BLaER1 (cell line): ENCODE measurements at regions not wholly inside any gene's neighbourhood (a gene's known extent, or its start where the extent isn't known, plus 50 kb on each side); places are given as distances from the start of the nearest gene placed in this dataset.

Experiments
- H3K27ac ChIP-seq: shearing (Covaris generic); formaldehyde crosslinking; 2 replicates; pipeline ENCODE4 v1.8.1; 2022
- H3K27me3 ChIP-seq: shearing (Covaris generic); formaldehyde crosslinking; 2 replicates; pipeline ENCODE4 v1.8.1; 2022
- H3K36me3 ChIP-seq: shearing (Covaris generic); formaldehyde crosslinking; 2 replicates; pipeline ENCODE4 v1.8.1; 2022
- H3K4me1 ChIP-seq: shearing (Covaris generic); formaldehyde crosslinking; 2 replicates; pipeline ENCODE4 v1.8.1; 2022
- H3K4me2 ChIP-seq: shearing (Covaris generic); formaldehyde crosslinking; 2 replicates; pipeline ENCODE4 v1.8.1; 2022
- H3K4me3 ChIP-seq: shearing (Covaris generic); formaldehyde crosslinking; 2 replicates; pipeline ENCODE4 v1.8.1; 2022
- H3K9ac ChIP-seq: shearing (Covaris generic); formaldehyde crosslinking; 2 replicates; pipeline ENCODE4 v1.8.1; 2022
- H3K9me3 ChIP-seq: shearing (Covaris generic); formaldehyde crosslinking; 2 replicates; pipeline ENCODE4 v1.8.1; 2022
- H4K20me1 ChIP-seq: shearing (Covaris generic); formaldehyde crosslinking; 2 replicates; pipeline ENCODE4 v1.8.1; 2022
- Cebpa-rat ChIP-seq: shearing (Covaris generic); IDR thresholded peaks from 2 replicates; pipeline ENCODE4 v1.8.1; 2022

- no peak overlapping the region for H3K4me2 ChIP-seq
- H3K4me1 ChIP-seq = no peaks in the 10 kb centered on the region
- no peaks in the 10 kb centered on the region for H3K27me3 ChIP-seq
- no peaks in the 10 kb centered on the region for H4K20me1 ChIP-seq
- no peak for TF ChIP-seq Cebpa-rat
- no peak overlapping the region for H3K9ac ChIP-seq
- H3K9me3 ChIP-seq = no peaks in the 10 kb centered on the region
- no peaks in the 10 kb centered on the region for H3K36me3 ChIP-seq
- no peak overlapping the region for H3K4me3 ChIP-seq
- no peak overlapping the region for H3K27ac ChIP-seq
These were observed 421.0 kb downstream of the CBLN4 start for GRCh38 chr20:55584307-55584706.

GRCh38 chr20:55583036-55583435, 422.3 kb downstream of the CBLN4 start:
- Histone ChIP-seq H3K4me1 (no peaks in the 10 kb centered on the region), H3K9me3 (no peaks in the 10 kb centered on the region), H4K20me1 (no peaks in the 10 kb centered on the region)

GRCh38 chr20:55582498-55582897, 422.8 kb downstream of the CBLN4 start:
- H4K20me1 ChIP-seq = no peaks in the 10 kb centered on the region
- H3K36me3 ChIP-seq = no peaks in the 10 kb centered on the region
- H3K27ac ChIP-seq = no peak overlapping the region
- H3K9me3 ChIP-seq = no peaks in the 10 kb centered on the region
- no peak overlapping the region for H3K4me3 ChIP-seq
- no peaks in the 10 kb centered on the region for H3K27me3 ChIP-seq
- no peak overlapping the region for H3K9ac ChIP-seq
- H3K4me2 ChIP-seq = no peak overlapping the region
- H3K4me1 ChIP-seq = no peaks in the 10 kb centered on the region
- TF ChIP-seq Cebpa-rat = no peak

More at GRCh38 chr20:55583036-55583435, 422.3 kb downstream of the CBLN4 start:
- H3K4me2 ChIP-seq = no peak overlapping the region
- TF ChIP-seq Cebpa-rat = no peak
- no peaks in the 10 kb centered on the region for H3K27me3 ChIP-seq
- no peaks in the 10 kb centered on the region for H3K36me3 ChIP-seq
- no peak overlapping the region for H3K9ac ChIP-seq
- H3K27ac ChIP-seq = no peak overlapping the region
- H3K4me3 ChIP-seq = no peak overlapping the region

GRCh38 chr20:55581519-55581918, 423.8 kb downstream of the CBLN4 start:
- Histone ChIP-seq H3K4me3 (no peak overlapping the region), H3K9me3 (no peaks in the 10 kb centered on the region)

GRCh38 chr20:55580475-55580874, 424.8 kb downstream of the CBLN4 start:
- no peaks in the 10 kb centered on the region for H3K4me1 ChIP-seq
- no peaks in the 10 kb centered on the region for H4K20me1 ChIP-seq
- no peaks in the 10 kb centered on the region for H3K27me3 ChIP-seq
- H3K9me3 ChIP-seq = no peaks in the 10 kb centered on the region
- no peaks in the 10 kb centered on the region for H3K36me3 ChIP-seq
- no peak overlapping the region for H3K4me3 ChIP-seq
- H3K9ac ChIP-seq = no peak overlapping the region
- no peak overlapping the region for H3K4me2 ChIP-seq
- no peak overlapping the region for H3K27ac ChIP-seq
- TF ChIP-seq Cebpa-rat = no peak

More at GRCh38 chr20:55581519-55581918, 423.8 kb downstream of the CBLN4 start:
- Histone ChIP-seq H3K4me1 (no peaks in the 10 kb centered on the region), H3K4me2 (no peak overlapping the region), H3K9ac (no peak overlapping the region), H4K20me1 (no peaks in the 10 kb centered on the region), H3K27ac (no peak overlapping the region), H3K36me3 (no peaks in the 10 kb centered on the region), H3K27me3 (no peaks in the 10 kb centered on the region)
- no peak for TF ChIP-seq Cebpa-rat

GRCh38 chr20:55579802-55580201, 425.5 kb downstream of the CBLN4 start:
- no peaks in the 10 kb centered on the region for H3K27me3 ChIP-seq
- H3K4me3 ChIP-seq = no peak overlapping the region
- H3K36me3 ChIP-seq = no peaks in the 10 kb centered on the region
- H3K4me1 ChIP-seq = no peaks in the 10 kb centered on the region
- no peak overlapping the region for H3K9ac ChIP-seq
- H4K20me1 ChIP-seq = no peaks in the 10 kb centered on the region
- no peak overlapping the region for H3K4me2 ChIP-seq
- no peaks in the 10 kb centered on the region for H3K9me3 ChIP-seq
- no peak for TF ChIP-seq Cebpa-rat
- H3K27ac ChIP-seq = no peak overlapping the region

- Histone ChIP-seq H3K9me3 (no peaks in the 10 kb centered on the region), H3K27ac (no peak overlapping the region), H3K9ac (no peak overlapping the region), H4K20me1 (no peaks in the 10 kb centered on the region), H3K4me2 (no peak overlapping the region), H3K27me3 (no peaks in the 10 kb centered on the region), H3K4me3 (no peak overlapping the region), H3K4me1 (no peaks in the 10 kb centered on the region), H3K36me3 (no peaks in the 10 kb centered on the region)
- TF ChIP-seq Cebpa-rat = no peak
These were observed 428.3 kb downstream of the CBLN4 start for GRCh38 chr20:55576981-55577380.

- H3K36me3 ChIP-seq = no peaks in the 10 kb centered on the region
- H3K9ac ChIP-seq = no peak overlapping the region
- no peak overlapping the region for H3K4me3 ChIP-seq
- H3K9me3 ChIP-seq = no peaks in the 10 kb centered on the region
- TF ChIP-seq Cebpa-rat = no peak
- no peak overlapping the region for H3K4me2 ChIP-seq
- no peaks in the 10 kb centered on the region for H3K27me3 ChIP-seq
- H4K20me1 ChIP-seq = no peaks in the 10 kb centered on the region
- no peak overlapping the region for H3K27ac ChIP-seq
- H3K4me1 ChIP-seq = no peaks in the 10 kb centered on the region
These were observed 436.2 kb downstream of the CBLN4 start for GRCh38 chr20:55569084-55569483.

GRCh38 chr20:55567826-55568225, 437.5 kb downstream of the CBLN4 start:
- Histone ChIP-seq H4K20me1 (no peaks in the 10 kb centered on the region), H3K36me3 (no peaks in the 10 kb centered on the region), H3K4me2 (no peak overlapping the region), H3K9me3 (no peaks in the 10 kb centered on the region), H3K27ac (no peak overlapping the region), H3K9ac (no peak overlapping the region), H3K4me1 (no peaks in the 10 kb centered on the region), H3K27me3 (no peaks in the 10 kb centered on the region), H3K4me3 (no peak overlapping the region)
- TF ChIP-seq Cebpa-rat = no peak

GRCh38 chr20:55565096-55565773, 440.1 kb downstream of the CBLN4 start:
- Histone ChIP-seq H4K20me1 (no peaks in the 10 kb centered on the region), H3K27me3 (no peaks in the 10 kb centered on the region), H3K9ac (no peak overlapping the region), H3K4me1 (no peaks in the 10 kb centered on the region), H3K27ac (no peak overlapping the region), H3K4me2 (no peak overlapping the region), H3K9me3 (no peaks in the 10 kb centered on the region), H3K36me3 (no peaks in the 10 kb centered on the region), H3K4me3 (no peak overlapping the region)
- TF ChIP-seq Cebpa-rat = no peak

GRCh38 chr20:55561259-55561658, 444.1 kb downstream of the CBLN4 start:
- Histone ChIP-seq H3K9me3 (no peaks in the 10 kb centered on the region), H3K4me3 (no peak overlapping the region), H3K4me1 (no peaks in the 10 kb centered on the region), H4K20me1 (no peaks in the 10 kb centered on the region), H3K4me2 (no peak overlapping the region), H3K27ac (no peak overlapping the region), H3K36me3 (no peaks in the 10 kb centered on the region), H3K27me3 (no peaks in the 10 kb centered on the region), H3K9ac (no peak overlapping the region)
- no peak for TF ChIP-seq Cebpa-rat
